Kidney capillary endothelial cell (primary cell): ENCODE measurements at regions not wholly inside any gene's neighbourhood (a gene's known extent, or its start where the extent isn't known, plus 50 kb on each side); places are given as distances from the start of the nearest gene placed in this dataset.

Experiments
- DNase-seq: peaks from one replicate; pipeline ENCODE4 v3.0.0-alpha.2; 2018; ENCODE audit warnings: low spot score

- no peak for DNase-seq
These were observed 70.2 kb upstream of the SLC27A6 start for GRCh38 chr5:128895122-128895521.

- DNase-seq: no peak
These were observed 68.6 kb upstream of the SLC27A6 start for GRCh38 chr5:128896675-128897074.

GRCh38 chr5:128903550-128903949, 61.7 kb upstream of the SLC27A6 start:
- DNase-seq: no peak

- DNase-seq: no peak
These were observed 60.3 kb upstream of the SLC27A6 start for GRCh38 chr5:128904805-128905567.

GRCh38 chr5:128905568-128906110, 59.6 kb upstream of the SLC27A6 start:
- DNase-seq: peak; percentile 60

- no peak for DNase-seq
These were observed 51.7 kb upstream of the SLC27A6 start for GRCh38 chr5:128913551-128913950.
